Liver (tissue), 8 donors: ENCODE measurements at regions not wholly inside any gene's neighbourhood (a gene's known extent, or its start where the extent isn't known, plus 50 kb on each side); places are given as distances from the start of the nearest gene placed in this dataset.

Source experiments
- DNase-seq: peaks from one replicate; pipeline ENCODE4 v3.0.0-alpha.2; 2017; ENCODE audit warnings: low spot score
- H3K27ac ChIP-seq, 2 donors: one replicate each; pipeline ENCODE4 v1.7.0; 2013; ENCODE audit warnings: inconsistent platforms in 2 of 2, low read length in 2 of 2, control low read depth in 1 of 2, low read depth in 1 of 2, mild to moderate bottlenecking in 1 of 2
- H3K27me3 ChIP-seq, 4 donors: one replicate each; pipeline versions ENCODE4 v1.6.1 to v1.7.0; 2013; ENCODE audit warnings: low read length in 3 of 4, inconsistent platforms in 1 of 4, mild to moderate bottlenecking in 1 of 4, moderate library complexity in 1 of 4; ENCODE audit not compliant: control insufficient read depth in 4 of 4, insufficient read depth in 4 of 4
- H3K36me3 ChIP-seq, 4 donors: one replicate each; pipeline versions ENCODE4 v1.6.1 to v1.7.0; 2013; ENCODE audit warnings: low read length in 3 of 4, mild to moderate bottlenecking in 3 of 4, low read depth in 1 of 4, moderate library complexity in 1 of 4; ENCODE audit not compliant: control insufficient read depth in 4 of 4, insufficient read depth in 3 of 4
- H3K4me1 ChIP-seq, 4 donors: one replicate each; pipeline versions ENCODE4 v1.6.1 to v1.7.0; 2013; ENCODE audit warnings: low read length in 3 of 4, mild to moderate bottlenecking in 3 of 4, moderate library complexity in 1 of 4; ENCODE audit not compliant: control insufficient read depth in 4 of 4, insufficient read depth in 4 of 4
- H3K4me3 ChIP-seq, 3 donors: one replicate each; pipeline versions ENCODE4 v1.6.1 to v1.7.0; 2013; ENCODE audit warnings: low read length in 3 of 3, control low read depth in 1 of 3, low read depth in 1 of 3, mild to moderate bottlenecking in 1 of 3
- H3K9ac ChIP-seq, 2 donors: one replicate each; pipeline ENCODE4 v1.7.0; 2013; ENCODE audit warnings: low read length in 2 of 2, mild to moderate bottlenecking in 2 of 2, moderate library complexity in 2 of 2, control low read depth in 1 of 2, low read depth in 1 of 2
- H3K9me3 ChIP-seq, 4 donors: one replicate each; pipeline versions ENCODE4 v1.6.1 to v1.7.0; 2013; ENCODE audit warnings: low read length in 3 of 4; ENCODE audit not compliant: control insufficient read depth in 4 of 4
- ATF3 ChIP-seq: IDR thresholded peaks from 2 replicates; pipeline ENCODE4 v1.6.1; 2016; ENCODE audit warnings: antibody characterized with exemption
- CTCF ChIP-seq: fragments of 150-350 bp; IDR thresholded peaks from 2 replicates; pipeline ENCODE4 v1.5.1; 2017; ENCODE audit warnings: improper control_type of control experiment, low read depth, low read length; ENCODE audit not compliant: missing input control
- EGR1 ChIP-seq, 2 donors: IDR thresholded peaks; 2 replicates each; pipeline ENCODE4 v1.6.1; 2016 to 2018; ENCODE audit warnings: antibody characterized with exemption in 2 of 2, low read depth in 2 of 2
- FOXA1 ChIP-seq: IDR thresholded peaks from 2 replicates; pipeline ENCODE4 v1.6.1; 2016; ENCODE audit warnings: antibody characterized with exemption
- FOXA2 ChIP-seq: IDR thresholded peaks from 2 replicates; pipeline ENCODE4 v1.6.1; 2016; ENCODE audit warnings: antibody characterized with exemption
- GABPA ChIP-seq, 2 donors: IDR thresholded peaks in 1 of 2; conservative IDR thresholded peaks in 1 of 2; 2 replicates each; pipeline ENCODE4 v1.6.1; 2016; ENCODE audit warnings: antibody characterized with exemption in 2 of 2, mild to moderate bottlenecking in 1 of 2, moderate library complexity in 1 of 2
- HNF4A ChIP-seq, 2 donors: conservative IDR thresholded peaks; 2 replicates each; pipeline ENCODE4 v1.6.1; 2016; ENCODE audit warnings: antibody characterized with exemption in 2 of 2, mild to moderate bottlenecking in 2 of 2
- HNF4G ChIP-seq: IDR thresholded peaks from 2 replicates; pipeline ENCODE4 v1.6.1; 2016; ENCODE audit warnings: antibody characterized with exemption
- JUND ChIP-seq, 2 donors: IDR thresholded peaks; 2 replicates each; pipeline ENCODE4 v1.6.1; 2016; ENCODE audit warnings: antibody characterized with exemption in 2 of 2
- NR2F2 ChIP-seq: IDR thresholded peaks from 2 replicates; pipeline ENCODE4 v1.6.1; 2016; ENCODE audit warnings: antibody characterized with exemption
- RAD21 ChIP-seq, 2 donors: IDR thresholded peaks; 2 replicates each; pipeline ENCODE4 v1.6.1; 2016; ENCODE audit warnings: antibody characterized with exemption in 2 of 2, mild to moderate bottlenecking in 2 of 2
- RXRA ChIP-seq, 2 donors: IDR thresholded peaks; 2 replicates each; pipeline ENCODE4 v1.6.1; 2017 to 2018; ENCODE audit warnings: antibody characterized with exemption in 2 of 2, mild to moderate bottlenecking in 1 of 2
- SP1 ChIP-seq: IDR thresholded peaks from 2 replicates; pipeline ENCODE4 v1.6.1; 2018; ENCODE audit warnings: antibody characterized with exemption, mild to moderate bottlenecking
- TAF1 ChIP-seq: conservative IDR thresholded peaks from 2 replicates; pipeline ENCODE4 v1.6.1; 2016; ENCODE audit warnings: antibody characterized with exemption, mild to moderate bottlenecking
- YY1 ChIP-seq: IDR thresholded peaks from 2 replicates; pipeline ENCODE4 v1.6.1; 2016; ENCODE audit warnings: antibody characterized with exemption, mild to moderate bottlenecking
- ZBTB33 ChIP-seq: IDR thresholded peaks from 2 replicates; pipeline ENCODE4 v1.6.1; 2016; ENCODE audit warnings: antibody characterized with exemption
- WGBS: extraction: QIAGEN DNeasy Blood & Tissue Kit; methylation state at CpG from one replicate; pipeline ENCODE4 v1.1.7; 2013; 5-methylcytosine and 5-hydroxymethylcytosine counted together
- TF ChIP-seq, protein P1 (sequence below): IDR thresholded peaks from 2 replicates; pipeline ENCODE4 v1.6.1; 2016; ENCODE audit warnings: antibody characterized with exemption
- TF ChIP-seq, protein P2 (sequence below): IDR thresholded peaks from 2 replicates; pipeline ENCODE4 v1.6.1; 2016; ENCODE audit warnings: antibody characterized with exemption, mild to moderate bottlenecking
- donor health status: healthy.
- donor health status: healthy.
- donor health status: healthy.
- donor health status: healthy.
- donor health status: healthy.

DNA sequence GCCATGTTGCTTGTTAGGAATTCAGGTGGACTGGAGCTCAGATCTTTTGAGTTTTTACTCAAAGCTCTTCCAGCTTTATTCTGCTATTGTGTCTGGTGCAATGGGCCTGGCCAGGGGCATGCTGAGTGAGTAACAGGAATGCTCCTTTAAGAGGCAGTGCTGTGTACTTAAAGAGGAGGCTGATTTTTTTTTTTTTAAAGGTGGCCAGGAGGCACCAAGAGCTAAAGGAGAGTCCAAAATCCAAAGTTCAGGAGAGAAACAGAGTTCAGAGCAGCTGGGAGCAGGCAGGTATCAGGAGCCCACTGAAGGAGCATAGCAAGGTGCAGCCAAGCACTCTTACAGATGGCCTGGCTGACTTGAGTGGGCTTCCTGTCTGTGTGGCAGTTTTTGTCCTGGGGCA, 178.7 kb downstream of the FMR1NB start:
- Histone ChIP-seq H3K4me3 (no peak overlapping the region), H3K9me3 (no peaks in the 10 kb centered on the region), H3K27ac (no peak overlapping the region), H3K4me1 (no peaks in the 10 kb centered on the region), H3K36me3 (no peaks in the 10 kb centered on the region), H3K9ac (no peak overlapping the region), H3K27me3 (peaks cover 0 to 6% (median 0%) of the 10 kb centered on the region in 4 donors)
- TF ChIP-seq FOXA2 = no peak
- TF ChIP-seq, protein P1, sequence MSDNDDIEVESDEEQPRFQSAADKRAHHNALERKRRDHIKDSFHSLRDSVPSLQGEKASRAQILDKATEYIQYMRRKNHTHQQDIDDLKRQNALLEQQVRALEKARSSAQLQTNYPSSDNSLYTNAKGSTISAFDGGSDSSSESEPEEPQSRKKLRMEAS = no peak
- TF ChIP-seq SP1 = no peak
- TF ChIP-seq, protein P2, sequence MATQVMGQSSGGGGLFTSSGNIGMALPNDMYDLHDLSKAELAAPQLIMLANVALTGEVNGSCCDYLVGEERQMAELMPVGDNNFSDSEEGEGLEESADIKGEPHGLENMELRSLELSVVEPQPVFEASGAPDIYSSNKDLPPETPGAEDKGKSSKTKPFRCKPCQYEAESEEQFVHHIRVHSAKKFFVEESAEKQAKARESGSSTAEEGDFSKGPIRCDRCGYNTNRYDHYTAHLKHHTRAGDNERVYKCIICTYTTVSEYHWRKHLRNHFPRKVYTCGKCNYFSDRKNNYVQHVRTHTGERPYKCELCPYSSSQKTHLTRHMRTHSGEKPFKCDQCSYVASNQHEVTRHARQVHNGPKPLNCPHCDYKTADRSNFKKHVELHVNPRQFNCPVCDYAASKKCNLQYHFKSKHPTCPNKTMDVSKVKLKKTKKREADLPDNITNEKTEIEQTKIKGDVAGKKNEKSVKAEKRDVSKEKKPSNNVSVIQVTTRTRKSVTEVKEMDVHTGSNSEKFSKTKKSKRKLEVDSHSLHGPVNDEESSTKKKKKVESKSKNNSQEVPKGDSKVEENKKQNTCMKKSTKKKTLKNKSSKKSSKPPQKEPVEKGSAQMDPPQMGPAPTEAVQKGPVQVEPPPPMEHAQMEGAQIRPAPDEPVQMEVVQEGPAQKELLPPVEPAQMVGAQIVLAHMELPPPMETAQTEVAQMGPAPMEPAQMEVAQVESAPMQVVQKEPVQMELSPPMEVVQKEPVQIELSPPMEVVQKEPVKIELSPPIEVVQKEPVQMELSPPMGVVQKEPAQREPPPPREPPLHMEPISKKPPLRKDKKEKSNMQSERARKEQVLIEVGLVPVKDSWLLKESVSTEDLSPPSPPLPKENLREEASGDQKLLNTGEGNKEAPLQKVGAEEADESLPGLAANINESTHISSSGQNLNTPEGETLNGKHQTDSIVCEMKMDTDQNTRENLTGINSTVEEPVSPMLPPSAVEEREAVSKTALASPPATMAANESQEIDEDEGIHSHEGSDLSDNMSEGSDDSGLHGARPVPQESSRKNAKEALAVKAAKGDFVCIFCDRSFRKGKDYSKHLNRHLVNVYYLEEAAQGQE = no peak
- TF ChIP-seq YY1 = no peak
- TF ChIP-seq RAD21 (IDR thresholded peaks at IDR 0.05) = no peak
- TF ChIP-seq RXRA (IDR thresholded peaks at IDR 0.05) = no peak
- no peak for TF ChIP-seq ATF3
- no peak for TF ChIP-seq ZBTB33
- TF ChIP-seq JUND (IDR thresholded peaks at IDR 0.05) = no peak
- no peak for TF ChIP-seq CTCF
- no peak for TF ChIP-seq TAF1
- TF ChIP-seq EGR1 (IDR thresholded peaks at IDR 0.05; ENCODE audit: low read depth in 2 of 2) = no peak
- TF ChIP-seq FOXA1 = no peak
- no peak for TF ChIP-seq HNF4A (conservative IDR thresholded peaks at IDR 0.05)
- no peak for TF ChIP-seq NR2F2
- TF ChIP-seq HNF4G = no peak
- no peak for TF ChIP-seq GABPA (IDR thresholded peaks at IDR 0.05 in 1 of 2, conservative IDR thresholded peaks at IDR 0.05 in 1 of 2)
- DNase-seq = no peak

GRCh38 chrX:148161701-148162100, 180.6 kb downstream of the FMR1NB start:
- Histone ChIP-seq H3K36me3 (no peaks in the 10 kb centered on the region), H3K4me3 (no peak overlapping the region), H3K27ac (no peak overlapping the region), H3K4me1 (no peaks in the 10 kb centered on the region), H3K27me3 (peaks cover 0 to 6% (median 0%) of the 10 kb centered on the region in 4 donors), H3K9me3 (no peaks in the 10 kb centered on the region), H3K9ac (no peak overlapping the region)
- WGBS = 75% methylated on average over 6 of the region's 6 CpGs
- TF ChIP-seq GABPA (IDR thresholded peaks at IDR 0.05 in 1 of 2, conservative IDR thresholded peaks at IDR 0.05 in 1 of 2) (no peak), ATF3 (no peak), SP1 (no peak), HNF4G (no peak), JUND (IDR thresholded peaks at IDR 0.05) (no peak), HNF4A (conservative IDR thresholded peaks at IDR 0.05) (no peak)
- TF ChIP-seq, protein P1 = no peak
- no peak for DNase-seq
